DMS53 (cell line): ENCODE measurements at regions not wholly inside any gene's neighbourhood (a gene's known extent, or its start where the extent isn't known, plus 50 kb on each side); places are given as distances from the start of the nearest gene placed in this dataset.

ENCODE experiments used
- DNase-seq: peaks from one replicate; lab custom pipeline; 2025; lab: John Stamatoyannopoulos, UW

DNA sequence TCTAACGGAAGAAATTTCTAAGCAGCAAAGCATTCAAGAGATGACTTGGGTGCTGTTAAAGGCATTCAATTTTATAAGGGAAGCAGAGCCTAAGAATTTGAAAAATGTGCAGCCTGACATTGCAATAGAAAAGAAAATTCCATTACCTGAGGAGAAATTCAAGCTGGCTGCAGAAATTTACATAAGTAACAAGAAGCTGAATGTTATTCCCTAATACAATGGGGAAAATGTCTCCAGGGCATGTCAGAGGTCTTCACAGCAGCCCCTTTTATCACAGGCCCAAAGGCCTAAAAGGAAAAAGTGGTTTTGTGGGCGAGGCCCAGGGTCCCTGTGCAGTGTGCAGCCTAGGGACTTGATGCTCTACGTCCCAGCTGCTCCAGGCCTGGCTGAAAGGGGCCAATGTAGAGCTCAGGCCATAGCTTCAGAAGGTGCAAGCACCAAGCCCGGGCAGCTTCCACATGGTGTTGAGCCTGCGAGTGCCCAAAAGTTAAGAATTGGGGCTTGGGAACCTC lies 306.7 kb downstream of the RDH14 start:
- DNase-seq, result no peak

DNA sequence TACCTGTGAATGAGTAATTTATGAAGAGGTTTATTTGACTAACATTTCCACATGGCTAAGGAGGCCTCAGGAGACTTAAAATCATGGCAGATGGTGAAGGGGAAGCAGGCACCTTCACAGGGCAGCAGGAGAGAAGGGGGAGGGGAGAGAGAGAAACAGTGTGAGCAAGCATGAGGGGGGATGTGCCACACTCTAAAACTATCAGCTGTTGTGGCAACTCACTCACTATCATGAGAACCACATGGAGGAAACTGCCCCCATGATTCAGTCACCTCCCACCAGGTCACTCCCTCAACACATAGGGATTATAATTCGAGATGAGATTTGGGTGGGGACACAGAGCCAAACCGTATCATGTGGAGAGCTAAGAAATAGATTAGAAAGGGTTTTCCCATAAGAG lies 309.0 kb downstream of the RDH14 start:
- no peak for DNase-seq

DNA sequence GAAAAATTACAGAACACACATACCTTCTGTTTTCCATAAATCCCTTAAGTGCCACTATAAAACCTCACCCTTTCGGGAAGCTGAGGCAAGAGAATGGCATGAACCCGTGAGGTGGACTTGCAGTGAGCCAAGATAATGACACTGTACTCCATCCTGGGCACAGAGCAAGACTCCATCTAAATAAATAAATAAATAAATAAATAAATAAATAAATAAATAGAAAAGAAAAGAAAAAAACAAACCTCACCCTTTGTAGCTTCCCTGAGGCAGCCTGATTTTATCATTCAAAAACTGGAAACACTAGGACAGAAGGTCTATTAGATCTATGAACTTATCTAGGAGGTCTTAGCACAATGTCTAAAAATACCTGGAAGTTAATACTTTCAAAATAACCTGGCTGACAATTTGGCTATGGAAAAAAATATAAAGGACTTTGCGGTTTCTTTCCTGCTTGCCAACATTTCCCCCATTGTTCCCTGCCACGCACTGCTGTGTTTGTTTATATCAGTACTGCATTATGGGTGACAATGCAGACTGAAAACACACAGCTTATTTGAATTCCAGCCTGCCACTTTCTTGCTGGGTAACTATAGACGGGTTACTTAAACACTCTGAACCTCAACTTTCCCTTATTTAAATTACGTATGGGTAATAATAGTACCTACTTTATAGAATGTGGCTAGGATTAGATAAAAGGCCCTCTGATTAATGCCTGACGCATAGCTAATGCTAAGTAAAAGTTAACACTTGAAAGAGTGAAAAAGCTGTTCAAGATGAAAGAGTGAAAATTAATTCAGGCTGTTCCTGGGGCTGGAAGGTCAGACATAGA lies 313.0 kb downstream of the RDH14 start:
- peak; percentile 11 for DNase-seq

DNA sequence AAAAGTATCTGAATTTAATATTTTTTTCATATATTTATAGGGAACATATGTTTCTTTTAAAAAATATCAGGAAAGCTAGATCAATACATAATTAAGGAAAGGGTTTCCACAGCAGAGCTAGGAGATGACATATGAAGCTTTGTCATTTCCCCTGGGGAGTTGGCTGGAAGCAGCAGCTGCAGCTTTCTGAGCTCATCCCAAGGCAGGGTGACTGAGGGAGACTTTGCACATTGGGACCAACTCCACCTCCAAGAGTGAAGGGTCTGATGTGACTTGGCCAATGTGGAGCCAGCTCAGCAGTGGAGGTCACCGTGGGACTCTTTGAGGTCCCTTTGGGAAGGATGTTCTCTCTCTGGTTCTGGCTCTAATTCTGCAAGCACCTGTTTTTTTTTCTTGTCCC lies 315.1 kb downstream of the RDH14 start:
- DNase-seq, result no peak

DNA sequence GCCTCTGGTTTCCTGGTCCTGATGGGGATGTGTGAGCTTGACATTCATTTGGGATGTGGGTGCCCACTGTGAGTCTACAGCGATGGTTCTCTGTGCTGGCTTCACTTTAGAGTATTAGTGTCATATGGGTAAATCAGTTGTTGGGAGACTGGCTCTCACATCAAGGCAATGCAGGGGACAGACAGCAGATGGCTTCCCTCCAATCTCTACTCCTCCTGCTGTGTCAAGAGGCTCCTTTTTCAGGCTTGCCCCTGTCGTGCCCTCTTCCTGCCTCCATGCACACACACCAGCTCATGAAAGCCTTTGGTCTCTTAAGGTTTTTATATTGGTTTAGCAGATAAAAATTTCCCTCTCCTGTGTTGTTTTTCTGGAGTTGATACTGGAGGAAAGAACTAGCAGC lies 315.6 kb downstream of the RDH14 start:
- DNase-seq, result peak; percentile 35

DNA sequence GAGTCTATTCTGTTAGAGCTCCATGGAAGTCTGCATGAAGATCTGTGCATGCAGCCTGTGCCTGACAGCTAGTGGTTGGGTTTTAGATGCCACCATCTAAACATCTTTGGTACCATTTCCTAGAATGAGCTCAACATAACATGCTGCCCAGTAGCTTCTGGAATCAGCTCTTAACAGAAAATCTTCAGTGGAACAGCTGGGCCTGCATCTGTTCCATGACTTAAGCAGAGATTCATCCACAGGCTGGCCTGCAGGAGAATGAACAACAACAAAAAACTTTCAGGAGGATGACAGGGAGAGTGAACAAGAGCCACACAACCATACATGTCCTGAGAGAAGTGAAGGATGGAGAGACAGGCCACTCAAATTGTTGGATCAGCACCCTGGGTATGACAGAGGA lies 316.6 kb downstream of the RDH14 start:
- no peak for DNase-seq

DNA sequence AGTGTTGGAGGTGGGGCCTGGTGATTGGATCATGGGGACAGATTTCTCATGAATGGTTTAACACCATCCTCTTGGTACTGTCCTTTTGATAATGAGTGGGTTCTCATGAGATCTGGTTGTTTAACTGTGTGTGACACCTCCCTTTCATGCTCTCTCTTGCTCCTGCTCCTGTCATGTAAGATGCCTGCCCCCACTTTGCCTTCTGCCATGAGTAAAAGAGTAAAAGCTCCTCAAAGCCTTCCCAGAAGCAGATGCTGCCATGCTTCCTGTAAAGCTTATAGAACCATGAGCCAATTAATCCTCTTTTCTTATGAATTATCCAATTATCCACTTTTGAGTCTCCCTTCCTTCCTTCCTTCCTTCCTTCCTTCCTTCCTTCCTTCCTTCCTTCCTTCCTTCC lies 317.7 kb downstream of the RDH14 start:
- DNase-seq, result no peak

DNA sequence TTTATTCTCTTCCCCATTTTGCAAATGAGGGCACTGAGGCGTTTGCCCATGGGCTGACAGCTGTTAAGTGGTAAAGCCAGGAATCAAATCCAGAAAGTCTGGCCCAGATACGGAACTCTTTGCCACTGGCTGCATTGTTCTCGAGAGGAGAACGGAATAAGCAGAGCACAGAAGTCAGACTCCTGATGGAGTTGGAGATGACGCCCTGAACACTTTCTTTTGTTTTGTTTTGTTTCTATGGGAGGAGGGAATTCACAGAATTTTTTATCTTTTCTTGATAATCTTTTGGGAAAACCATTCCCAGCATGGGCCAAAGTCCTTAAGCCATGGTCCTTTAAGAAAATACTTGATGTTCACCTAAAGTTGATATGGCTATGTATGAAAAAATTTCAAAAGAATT lies 322.2 kb downstream of the RDH14 start:
- no peak for DNase-seq

DNA sequence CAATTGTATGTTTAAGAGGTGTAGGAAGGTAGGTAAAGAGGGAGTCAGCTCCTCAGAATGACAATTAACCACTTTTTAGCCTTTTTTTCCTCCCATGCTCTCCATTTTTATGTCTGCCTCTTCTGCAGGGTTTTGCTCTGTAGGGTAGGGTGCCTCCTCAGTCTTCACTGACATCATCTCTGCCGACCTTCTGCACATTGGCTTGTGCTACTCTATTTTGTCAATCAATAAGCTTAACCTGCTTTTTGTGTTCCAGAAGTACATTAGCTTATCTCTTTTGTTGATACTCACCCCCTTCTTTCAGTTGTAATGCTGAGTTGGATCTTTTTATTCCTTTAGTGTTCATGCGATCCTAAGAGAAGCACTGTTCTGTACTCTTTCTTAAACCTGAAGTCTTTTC lies 323.2 kb downstream of the RDH14 start:
- no peak for DNase-seq

DNA sequence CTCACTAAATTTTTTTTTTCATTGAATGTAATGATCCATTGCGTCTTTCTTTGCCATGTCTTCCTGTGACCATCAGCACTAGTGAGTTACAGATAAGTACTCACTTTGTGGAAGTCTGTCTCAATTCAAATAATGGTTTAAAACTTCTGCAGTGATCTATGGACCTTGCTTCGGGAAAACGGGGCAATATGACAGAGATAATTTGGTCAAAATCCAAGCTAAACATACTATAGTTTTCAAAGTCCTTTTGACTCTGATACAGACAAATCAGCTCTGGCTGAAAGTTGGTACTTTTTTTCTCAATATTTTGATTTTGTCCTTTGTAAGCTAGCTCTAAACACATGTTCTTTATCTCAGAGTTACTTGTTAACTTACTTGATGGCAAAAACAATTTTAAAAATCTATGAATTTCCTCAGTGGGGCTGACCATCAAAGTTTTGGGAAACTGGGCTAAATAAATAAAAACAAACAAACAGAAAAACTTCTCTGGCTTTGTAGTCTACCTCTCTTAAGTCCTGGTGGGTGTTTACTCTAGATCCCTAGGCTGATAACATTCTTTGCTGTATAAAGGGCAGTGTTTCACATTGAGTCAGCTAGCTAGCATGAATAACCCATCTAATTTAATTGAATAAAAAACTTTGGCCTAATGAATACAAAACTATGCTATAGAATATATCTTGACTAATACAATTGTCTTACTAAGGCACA lies 327.6 kb downstream of the RDH14 start:
- peak; percentile 33 for DNase-seq

DNA sequence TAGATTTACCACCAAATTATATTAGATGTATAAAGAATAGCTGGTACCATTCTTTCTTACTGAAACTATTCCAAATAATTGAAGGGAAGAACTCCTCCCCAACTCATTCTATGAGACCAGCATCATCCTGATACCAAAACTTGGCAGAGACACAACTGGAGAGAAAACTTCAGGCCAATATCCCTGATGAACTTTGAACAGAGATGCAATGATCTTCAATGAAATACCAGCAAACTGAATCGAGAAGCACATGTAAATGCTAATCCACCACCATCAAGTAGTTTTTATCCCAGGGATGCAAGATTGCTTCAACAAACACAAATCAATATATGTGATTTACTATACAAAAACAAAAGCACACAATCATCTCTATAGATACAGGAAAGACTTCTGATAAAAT lies 329.8 kb downstream of the RDH14 start:
- no peak for DNase-seq

DNA sequence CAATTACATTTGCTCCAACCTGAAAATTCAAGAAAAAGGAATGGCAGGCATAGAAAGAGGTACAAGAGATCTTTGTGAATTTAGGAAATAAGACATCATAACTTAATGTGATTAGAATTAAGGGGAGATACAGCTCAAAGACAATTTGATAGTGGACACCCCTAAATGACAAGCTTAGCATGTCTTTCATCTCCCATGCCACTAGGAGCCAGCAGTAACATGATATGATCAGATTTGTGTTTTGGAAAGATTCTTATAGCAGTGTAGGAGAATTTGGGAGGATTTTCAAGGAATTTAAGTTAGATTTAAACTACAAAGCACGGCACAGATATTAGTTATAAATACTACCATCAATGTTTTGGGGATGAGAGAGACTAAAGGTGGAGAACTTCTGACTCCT lies 340.8 kb downstream of the RDH14 start:
- DNase-seq, result no peak

DNA sequence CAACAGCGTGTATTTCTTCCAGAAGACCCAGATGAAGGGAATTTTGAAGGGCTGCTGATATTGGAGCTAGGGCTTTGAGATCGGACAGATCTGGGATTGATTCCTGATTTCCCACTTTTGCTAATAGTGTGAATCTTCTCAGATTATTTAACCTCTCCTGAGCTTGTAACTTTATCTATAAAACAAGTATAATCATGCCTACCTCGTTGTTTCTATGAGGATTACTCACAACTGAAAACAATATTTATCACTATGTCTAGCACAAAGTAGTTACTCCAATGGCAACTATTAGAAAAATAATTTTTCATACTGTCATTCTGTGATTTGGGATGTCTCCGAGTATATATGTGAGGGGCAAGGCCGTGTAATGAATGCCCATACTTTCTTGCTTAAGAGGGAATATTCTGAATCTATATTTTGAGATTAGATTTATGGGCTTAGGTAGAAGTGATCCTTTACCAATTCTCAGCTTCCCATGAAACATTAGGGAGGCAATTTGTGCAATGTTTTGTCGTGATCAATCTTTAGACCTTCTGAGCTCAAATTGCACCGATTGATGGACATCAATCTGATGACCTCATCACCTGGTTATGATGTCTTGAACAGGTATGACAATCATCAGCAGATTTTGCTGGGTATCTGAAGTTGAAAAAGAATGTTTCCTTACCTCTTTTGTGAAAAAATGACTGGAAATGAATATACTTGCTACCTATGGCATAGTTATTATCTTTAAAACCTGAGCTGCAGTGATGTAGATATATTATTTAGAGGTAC lies 339.9 kb downstream of the KCNS3 start:
- DNase-seq, result no peak

DNA sequence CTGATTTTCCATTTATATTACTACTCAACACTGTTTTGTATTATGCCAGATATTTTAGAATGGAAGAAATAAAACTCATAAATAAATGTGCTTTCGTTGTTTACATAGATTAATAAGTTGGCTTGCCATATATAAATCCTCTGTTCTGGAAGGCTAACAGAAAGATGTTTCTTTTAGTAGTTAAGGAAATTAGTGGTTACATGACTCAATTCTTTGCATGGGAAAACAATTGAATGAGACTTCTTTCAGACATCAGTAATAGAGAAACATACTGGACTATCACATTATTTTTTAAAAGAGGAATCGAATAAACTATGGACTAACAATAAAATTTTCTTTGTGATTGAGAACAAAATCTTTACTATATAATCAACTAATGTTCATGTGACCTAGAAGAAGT lies 336.5 kb downstream of the KCNS3 start:
- DNase-seq, result no peak

DNA sequence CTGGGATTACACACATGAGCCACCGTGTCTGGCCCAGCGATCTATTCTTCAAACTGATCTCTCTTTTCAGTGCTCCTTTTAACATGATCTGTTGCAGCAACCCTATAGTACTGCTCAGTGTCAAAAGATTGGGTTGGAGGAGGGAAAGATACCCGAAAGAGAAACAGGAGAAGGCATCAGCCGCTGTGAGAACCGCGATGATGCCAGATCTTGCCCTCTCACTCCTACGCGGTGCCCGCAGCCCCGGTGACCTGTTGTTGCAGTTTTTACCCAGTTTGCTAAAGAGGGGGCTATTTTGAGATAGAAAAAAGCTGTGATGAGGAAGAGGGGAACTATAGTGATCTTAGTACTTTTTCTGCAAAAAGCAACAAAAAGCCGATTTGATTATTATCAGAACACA lies 335.5 kb downstream of the KCNS3 start:
- no peak for DNase-seq

DNA sequence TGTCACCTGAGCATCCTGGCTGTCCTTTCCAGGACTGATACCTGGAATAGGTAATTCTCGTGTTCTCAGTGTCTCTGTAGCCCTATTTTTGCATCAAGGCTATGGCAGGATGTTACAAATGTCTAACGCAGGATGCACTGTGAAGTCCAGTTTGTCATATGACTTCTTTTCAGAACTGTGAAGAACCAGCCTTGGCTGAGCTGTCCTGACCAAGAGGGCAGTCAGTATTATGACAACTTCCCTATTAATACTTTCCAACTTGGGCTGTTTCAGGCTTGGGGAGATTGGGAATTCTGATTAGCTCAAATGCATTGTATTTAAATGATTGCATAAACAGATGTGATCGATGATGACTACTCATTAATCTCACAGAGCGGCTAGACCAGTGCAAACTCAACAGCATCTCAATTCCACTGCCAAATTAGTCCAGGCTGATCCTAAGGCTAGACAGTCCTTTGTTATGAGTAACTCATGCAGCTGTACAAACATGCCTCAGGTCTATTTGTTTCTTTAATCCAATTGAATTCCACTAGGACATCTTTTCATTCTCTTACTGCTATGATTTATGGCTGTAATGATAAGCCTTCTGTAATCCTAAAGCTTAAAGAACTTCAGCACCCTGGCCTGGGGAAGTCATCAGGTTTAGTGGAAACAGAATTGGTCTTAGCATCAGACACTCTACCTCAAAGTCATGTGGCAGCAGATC lies 331.6 kb downstream of the KCNS3 start:
- peak; percentile 82 for DNase-seq

DNA sequence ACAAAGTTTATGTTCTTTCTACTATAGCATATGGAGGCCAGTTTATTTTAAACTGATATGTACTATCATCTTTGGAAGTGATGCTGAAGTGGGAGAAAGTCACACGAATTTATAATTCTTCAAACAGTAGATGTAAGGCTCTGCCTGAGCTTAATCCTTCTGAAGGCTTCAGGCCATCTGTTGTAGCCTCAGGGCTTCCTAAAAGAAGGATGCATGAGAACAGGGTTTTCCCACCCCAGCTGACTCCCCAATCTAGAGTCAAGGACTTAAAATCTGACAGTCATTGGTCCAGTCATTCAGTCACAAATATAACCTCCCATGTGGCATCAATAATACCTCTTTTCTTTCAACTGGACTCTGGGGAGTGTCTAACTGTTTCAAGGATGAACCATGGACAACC lies 330.5 kb downstream of the KCNS3 start:
- DNase-seq, result no peak

DNA sequence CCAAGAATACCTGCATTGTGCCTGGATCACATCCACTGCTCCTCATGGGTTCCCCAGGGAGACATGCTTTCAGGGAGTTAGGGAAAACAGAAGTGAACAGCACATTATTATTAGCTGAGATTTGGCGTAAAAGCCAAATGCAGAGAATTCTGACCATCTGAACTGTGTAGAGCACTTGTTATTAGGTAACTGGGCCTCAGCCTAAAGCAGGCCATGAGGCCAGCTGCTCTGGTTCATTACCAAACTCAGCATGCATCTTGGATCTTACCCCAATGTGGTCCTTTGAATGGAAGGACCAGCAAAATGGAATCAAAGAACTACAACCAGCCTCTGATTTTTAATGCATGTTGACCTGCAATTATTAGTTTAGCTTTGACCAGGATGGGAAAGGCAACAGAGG lies 322.3 kb downstream of the KCNS3 start:
- no peak for DNase-seq

DNA sequence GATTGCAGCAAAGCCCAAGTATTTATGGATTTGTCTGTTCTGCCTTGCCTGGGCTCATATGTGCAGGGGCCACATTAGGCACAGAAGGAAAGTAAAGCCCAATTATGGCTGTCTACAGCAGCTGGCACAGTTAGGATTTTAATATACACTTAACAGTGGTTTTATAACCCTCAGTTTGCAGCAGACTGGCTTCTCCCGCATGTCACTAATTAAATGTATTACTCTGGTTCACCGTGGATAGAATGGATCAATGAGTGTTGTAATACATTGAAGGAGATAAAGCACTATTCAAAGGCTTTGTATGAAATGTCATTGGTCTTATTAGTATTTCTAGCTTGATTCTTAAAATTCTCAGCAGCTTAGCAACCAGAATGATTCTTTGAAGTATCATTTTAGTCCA lies 320.2 kb downstream of the KCNS3 start:
- no peak for DNase-seq

DNA sequence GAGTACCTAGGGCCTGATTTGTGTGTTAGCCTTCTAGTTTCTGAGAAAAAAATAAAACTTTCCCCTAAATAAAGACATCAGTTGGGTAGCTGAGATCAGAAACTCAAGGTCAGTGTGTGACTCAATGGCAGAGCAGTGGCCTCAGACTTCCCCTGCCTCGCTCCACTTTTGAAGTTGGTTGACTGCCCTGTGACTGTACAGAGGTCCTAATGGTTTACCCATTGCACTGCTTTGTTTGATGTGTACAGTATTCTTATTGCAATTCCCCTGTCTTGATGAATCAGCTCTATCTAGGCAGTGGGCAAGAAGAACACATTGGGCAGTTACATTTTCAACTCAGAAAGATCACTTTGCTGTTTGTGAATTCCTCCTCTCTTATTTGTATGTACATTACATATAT lies 315.7 kb downstream of the KCNS3 start:
- DNase-seq, result no peak

DNA sequence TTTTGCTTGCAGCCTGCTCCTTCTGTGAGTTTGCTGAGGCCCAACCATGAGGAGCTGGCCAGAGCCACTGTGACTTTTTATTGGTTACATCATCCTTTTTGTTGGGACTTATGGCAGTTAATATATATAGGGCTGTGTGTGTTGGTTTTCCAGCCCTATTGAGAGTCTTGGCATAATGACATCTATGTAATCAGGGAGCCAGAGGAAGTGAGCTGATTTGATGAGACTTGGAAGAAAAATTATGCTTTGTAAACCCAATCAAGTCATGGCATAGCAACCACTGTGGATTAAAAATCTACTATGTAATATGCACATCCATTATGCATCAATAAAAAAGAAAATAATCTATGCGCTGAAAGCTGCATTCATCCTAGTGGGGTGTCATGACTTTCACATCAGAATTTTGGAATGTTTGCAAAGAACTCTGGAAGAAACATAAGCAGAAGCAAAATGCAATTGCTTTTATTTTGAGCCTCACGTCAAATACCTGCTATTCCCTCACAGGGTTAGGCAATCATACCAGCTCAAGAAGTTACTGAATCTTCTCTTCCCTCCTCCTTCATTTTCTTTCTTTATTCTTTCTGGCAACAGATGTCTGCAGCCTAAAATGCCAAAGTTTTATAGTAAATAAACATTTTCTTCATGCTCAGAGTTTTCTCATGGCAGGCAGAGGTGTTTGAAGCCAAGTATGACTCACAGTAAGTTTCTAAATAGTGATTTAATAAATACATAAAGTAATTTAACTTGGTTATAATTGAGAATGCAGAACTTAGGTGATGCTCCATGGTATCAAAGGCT lies 308.5 kb downstream of the KCNS3 start:
- DNase-seq, result no peak
